ENCODE measurements at regions not wholly inside any gene's neighbourhood (a gene's known extent, or its start where the extent isn't known, plus 50 kb on each side); places are given as distances from the start of the nearest gene placed in this dataset.

- TF ChIP-seq EZH2 (IDR thresholded peaks at IDR 0.05; ENCODE audit: low read depth, unreplicated experiment) (no peak), CTCF (conservative IDR thresholded peaks at IDR 0.05; ENCODE audit: low read depth in 2 of 2) (no peak)
These were observed 236.0 kb upstream of the IRX5 start for GRCh38 chr16:54694651-54695050.
